Astrocyte of the spinal cord (primary cell): ENCODE measurements at regions not wholly inside any gene's neighbourhood (a gene's known extent, or its start where the extent isn't known, plus 50 kb on each side); places are given as distances from the start of the nearest gene placed in this dataset.
A peak's percentile ranks its signal among the peaks of the same experiment; 100 is the strongest.
"Not testable (repeated sequence)": the region's sequence is repeated elsewhere in the genome, so short reads cannot be mapped to it uniquely, and the experiment has no call there.

Experiments
- DNase-seq: peaks from one replicate; pipeline ENCODE4 v3.0.0; 2011; ENCODE audit warnings: low read depth, low spot score
- H3K4me3 ChIP-seq: 2 replicates; pipeline ENCODE4 v1.5.1; 2011; ENCODE audit warnings: low read depth, mild to moderate bottlenecking, low read length, moderate library complexity
- CTCF ChIP-seq: IDR thresholded peaks from 2 replicates; pipeline ENCODE4 v1.5.1; 2012; ENCODE audit warnings: low read depth, mild to moderate bottlenecking, low read length, inconsistent platforms
- in situ Hi-C: cut with HindIII; loops from 2 replicates; pipeline ENCODE4 v1.10.0; 2017; ENCODE audit warnings: low sequenced_read_pairs

- no peak for TF ChIP-seq CTCF
- in situ Hi-C loops, result no loop called here
- H3K4me3 ChIP-seq, result no peak overlapping the region
- DNase-seq, result no peak
These were observed 445.7 kb upstream of the CDIN1 start for GRCh38 chr15:36133742-36134141.

GRCh38 chr15:36136049-36136448 is 443.4 kb upstream of the CDIN1 start:
- TF ChIP-seq CTCF, result no peak
- no peak for DNase-seq
- in situ Hi-C loops, result no loop called here
- H3K4me3 ChIP-seq, result no peak overlapping the region

- no peak overlapping the region for H3K4me3 ChIP-seq
- TF ChIP-seq CTCF, result no peak
- in situ Hi-C loops, result no loop called here
- DNase-seq, result no peak
These were observed 426.5 kb upstream of the CDIN1 start for GRCh38 chr15:36152936-36153335.

GRCh38 chr15:36156879-36157427 is 422.5 kb upstream of the CDIN1 start:
- in situ Hi-C loops, result no loop called here
- no peak overlapping the region for H3K4me3 ChIP-seq
- DNase-seq, result peak; percentile 35
- no peak for TF ChIP-seq CTCF

- in situ Hi-C loops, result no loop called here
- TF ChIP-seq CTCF, result no peak
- H3K4me3 ChIP-seq, result no peak overlapping the region
- no peak for DNase-seq
These were observed 419.1 kb upstream of the CDIN1 start for GRCh38 chr15:36160351-36160750.

GRCh38 chr15:36161108-36161507 is 418.3 kb upstream of the CDIN1 start:
- in situ Hi-C loops, result no loop called here
- no peak for DNase-seq
- no peak for TF ChIP-seq CTCF
- H3K4me3 ChIP-seq, result no peak overlapping the region

GRCh38 chr15:36161771-36162212 is 417.6 kb upstream of the CDIN1 start:
- DNase-seq, result peak; percentile 24
- in situ Hi-C loops, result no loop called here
- no peak for TF ChIP-seq CTCF

GRCh38 chr15:36163983-36164382 is 415.4 kb upstream of the CDIN1 start:
- H3K4me3 ChIP-seq, DNase-seq, in situ Hi-C loops: not testable (repeated sequence)

More at GRCh38 chr15:36161771-36162212, 417.6 kb upstream of the CDIN1 start:
- no peak overlapping the region for H3K4me3 ChIP-seq
